ENCODE measurements at regions not wholly inside any gene's neighbourhood (a gene's known extent, or its start where the extent isn't known, plus 50 kb on each side); places are given as distances from the start of the nearest gene placed in this dataset.

GRCh38 chrX:8890794-8891193, 89.6 kb upstream of the FAM9A start:
- TF ChIP-seq EZH2 (IDR thresholded peaks at IDR 0.05; ENCODE audit: low read depth, unreplicated experiment) (no peak), CTCF (conservative IDR thresholded peaks at IDR 0.05; ENCODE audit: low read depth in 2 of 2) (no peak), EZH2phosphoT487 (IDR thresholded peaks at IDR 0.05; ENCODE audit: unreplicated experiment) (no peak)
